Heart left ventricle (tissue), 16 donors: ENCODE measurements at regions not wholly inside any gene's neighbourhood (a gene's known extent, or its start where the extent isn't known, plus 50 kb on each side); places are given as distances from the start of the nearest gene placed in this dataset.

Experiments used
- ATAC-seq, 4 donors: fragments of 200-7000 bp; cut with Tn5 transposase; one replicate each; pipeline ENCODE4 v1.9.1; 2020 to 2022; ENCODE audit warnings: moderate library complexity in 4 of 4, mild to moderate bottlenecking in 3 of 4, moderate number of reproducible peaks in 1 of 4
- DNase-seq, 5 donors: peaks; one replicate each; pipeline ENCODE4 v3.0.0-alpha.2; 2020
- H3K27ac ChIP-seq, 12 donors: fragments of 200-600 bp; sonication (generic) in 4 of 12; one replicate each; pipeline versions ENCODE4 v1.5.0 to v1.8.0; 2016 to 2022; ENCODE audit warnings: mild to moderate bottlenecking in 2 of 12
- H3K27me3 ChIP-seq, 9 donors: fragments of 200-600 bp; sonication (generic) in 2 of 9; one replicate each; pipeline versions ENCODE4 v1.5.1 to v1.8.0; 2016 to 2022; ENCODE audit warnings: mild to moderate bottlenecking in 3 of 9
- H3K36me3 ChIP-seq, 9 donors: fragments of 200-600 bp; sonication (generic) in 2 of 9; one replicate each; pipeline versions ENCODE4 v1.5.0 to v1.8.0; 2018 to 2022; ENCODE audit warnings: mild to moderate bottlenecking in 2 of 9
- H3K4me1 ChIP-seq, 12 donors: fragments of 200-600 bp; sonication (generic) in 4 of 12; one replicate each; pipeline versions ENCODE4 v1.5.0 to v1.8.0; 2016 to 2022; ENCODE audit warnings: mild to moderate bottlenecking in 3 of 12
- H3K4me3 ChIP-seq, 12 donors: fragments of 200-600 bp; sonication (generic) in 4 of 12; one replicate each; pipeline versions ENCODE4 v1.5.0 to v1.8.0; 2017 to 2022; ENCODE audit warnings: mild to moderate bottlenecking in 9 of 12, moderate library complexity in 4 of 12
- H3K9me3 ChIP-seq, 12 donors: fragments of 200-600 bp; sonication (generic) in 4 of 12; one replicate each; pipeline versions ENCODE4 v1.5.0 to v1.8.0; 2016 to 2022; ENCODE audit warnings: mild to moderate bottlenecking in 1 of 12
- CTCF ChIP-seq, 12 donors: fragments of 200-600 bp; sonication (generic) in 4 of 12; IDR thresholded peaks; one replicate each; pipeline versions ENCODE4 v1.5.0 to v1.8.0; 2018 to 2022; ENCODE audit warnings: antibody characterized with exemption in 12 of 12, mild to moderate bottlenecking in 5 of 12
- POLR2A ChIP-seq, 2 donors: fragments of 450-650 bp; IDR thresholded peaks; one replicate each; pipeline ENCODE4 v1.6.1; 2017; ENCODE audit warnings: antibody characterized with exemption in 2 of 2, mild to moderate bottlenecking in 2 of 2, moderate library complexity in 2 of 2
- WGBS, 4 donors: extraction: QIAGEN DNeasy Blood & Tissue Kit in 2 of 4; methylation state at CpG; one replicate each; pipeline versions ENCODE4 v1.1.5 to v1.1.7; 2013 to 2018; 5-methylcytosine and 5-hydroxymethylcytosine counted together
- intact Hi-C, 10 donors: fragments of 100-400 bp; cut with DNase I; formaldehyde crosslinking; loops; one replicate each; pipeline versions ENCODE4 v1.11.1 to v1.14.2; 2022
- donor health status: ischemic (EF 13 %, LVEDD 7.1; RV severe dilation, severe dysfunction).
- donor health status: healthy with polysubstance abuse.
- donor health status: DM: no; HTN: yes; CAD: no.
- donor health status: DM: no; HTN: no; CAD: no.
- donor health status: ischemic (EF 25% LVEDD 6.9; RV normal size, moderate dysfunction).
- donor health status: ischemic (EF 25% LVEDD 5.7; RV mildly dilated, moderate dysfunction).
- donor health status: healthy.
- donor health status: DM: yes; HTN: yes; CAD: no.
- donor health status: ischemic (EF 35%, LVEDD 5.7; RV mildly dilated, moderate dysfunction).
- donor health status: nonischemic (EF 11% LVEDD 7.7; RV severe dilation, severe dysfunction).
- donor health status: DM: yes; HTN: yes; CAD: no.
- donor health status: PGD.
- donor health status: ischemic (EF 29% LVEDD 5.4; RV normal size, mild dysfunction).
- donor health status: nonischemic (EF 23%, LVEDD 6.1; RV moderate dilation, normal function).

- intact Hi-C loops: no loop called here
- H3K36me3 ChIP-seq: no peaks in the 10 kb centered on the region
- DNase-seq: no peak
- 83 to 97% (median 92%) methylated on average over 2 of the region's 2 CpGs for WGBS, 4 donors
- no peak for ATAC-seq
- H3K4me3 ChIP-seq: no peak overlapping the region
- TF ChIP-seq POLR2A (IDR thresholded peaks at IDR 0.05) (no peak), CTCF (IDR thresholded peaks at IDR 0.05) (no peak)
- H3K27me3 ChIP-seq: no peaks in the 10 kb centered on the region
- H3K27ac ChIP-seq: no peak overlapping the region
- H3K9me3 ChIP-seq: no peaks in the 10 kb centered on the region
- peaks cover 0 to 21% (median 0%) of the 10 kb centered on the region in 12 donors for H3K4me1 ChIP-seq
These were observed 307.7 kb upstream of the SEMA6D start for GRCh38 chr15:47409600-47409999.

- no peak for ATAC-seq
- Histone ChIP-seq H3K9me3 (no peaks in the 10 kb centered on the region), H3K36me3 (no peaks in the 10 kb centered on the region), H3K4me3 (no peak overlapping the region), H3K27ac (no peak overlapping the region), H3K27me3 (no peaks in the 10 kb centered on the region), H3K4me1 (peaks cover 0 to 21% (median 0%) of the 10 kb centered on the region in 12 donors)
- DNase-seq: no peak
- TF ChIP-seq CTCF (IDR thresholded peaks at IDR 0.05) (no peak), POLR2A (IDR thresholded peaks at IDR 0.05) (no peak)
- 72 to 83% (median 76%) methylated on average over 3 of the region's 3 CpGs for WGBS, 4 donors
- intact Hi-C loops: no loop called here
These were observed 307.1 kb upstream of the SEMA6D start for GRCh38 chr15:47410247-47410646.

GRCh38 chr15:47411733-47412132 is 305.6 kb upstream of the SEMA6D start:
- no peak for DNase-seq
- ATAC-seq: no peak
- H3K4me1 ChIP-seq: peaks cover 0 to 16% (median 0%) of the 10 kb centered on the region in 12 donors
- no peak overlapping the region for H3K27ac ChIP-seq
- TF ChIP-seq POLR2A (IDR thresholded peaks at IDR 0.05) (no peak), CTCF (IDR thresholded peaks at IDR 0.05) (no peak)
- no peaks in the 10 kb centered on the region for H3K27me3 ChIP-seq
- no peak overlapping the region for H3K4me3 ChIP-seq
- no peaks in the 10 kb centered on the region for H3K9me3 ChIP-seq
- WGBS, 4 donors: 73 to 78% (median 75%) methylated on average over 4 of the region's 4 CpGs
- intact Hi-C loops: no loop called here
- no peaks in the 10 kb centered on the region for H3K36me3 ChIP-seq

GRCh38 chr15:47412136-47412535 is 305.2 kb upstream of the SEMA6D start:
- WGBS, 4 donors: 39 to 59% (median 48%) methylated on average over 3 of the region's 3 CpGs
- Histone ChIP-seq H3K27ac (no peak overlapping the region), H3K36me3 (no peaks in the 10 kb centered on the region), H3K9me3 (no peaks in the 10 kb centered on the region), H3K4me3 (no peak overlapping the region), H3K4me1 (peaks cover 0 to 16% (median 0%) of the 10 kb centered on the region in 12 donors), H3K27me3 (no peaks in the 10 kb centered on the region)
- intact Hi-C loops: no loop called here
- ATAC-seq (no peak), DNase-seq (no peak)
- TF ChIP-seq POLR2A (IDR thresholded peaks at IDR 0.05): no peak
- TF ChIP-seq CTCF (IDR thresholded peaks at IDR 0.05): no peak
